Fibroblast of gingiva (primary cell): ENCODE measurements at regions not wholly inside any gene's neighbourhood (a gene's known extent, or its start where the extent isn't known, plus 50 kb on each side); places are given as distances from the start of the nearest gene placed in this dataset.

Experiments
- DNase-seq: peaks from one replicate; pipeline ENCODE4 v3.0.0-alpha.2; 2011; ENCODE audit warnings: low read depth

- DNase-seq: no peak
These were observed 56.6 kb downstream of the HLA-G start for GRCh38 chr6:29884261-29884660.

- no peak for DNase-seq
These were observed 55.6 kb upstream of the HLA-A start for GRCh38 chr6:29886701-29887100.

GRCh38 chr6:29887330-29887818 lies 55.0 kb upstream of the HLA-A start:
- peak; percentile 37 for DNase-seq

GRCh38 chr6:29887819-29888776 lies 54.2 kb upstream of the HLA-A start:
- DNase-seq: peak; percentile 55
